HEK293T (cell line): ENCODE measurements at regions not wholly inside any gene's neighbourhood (a gene's known extent, or its start where the extent isn't known, plus 50 kb on each side); places are given as distances from the start of the nearest gene placed in this dataset.

ENCODE experiments used
- ARNT ChIP-seq: fragments of 450-650 bp; IDR thresholded peaks from 2 replicates; pipeline ENCODE4 v1.6.1; 2017; ENCODE audit warnings: mild to moderate bottlenecking
- FOXK2 ChIP-seq: fragments of 450-650 bp; IDR thresholded peaks from 2 replicates; pipeline ENCODE4 v1.6.1; 2016; ENCODE audit warnings: mild to moderate bottlenecking
- HDGF ChIP-seq: fragments of 450-650 bp; IDR thresholded peaks from 2 replicates; pipeline ENCODE4 v1.6.1; 2017; ENCODE audit warnings: antibody characterized with exemption, borderline replicate concordance
- L3MBTL2 ChIP-seq: fragments of 450-650 bp; conservative IDR thresholded peaks from 2 replicates; pipeline ENCODE4 v1.6.1; 2016; ENCODE audit warnings: mild to moderate bottlenecking
- NFRKB ChIP-seq: fragments of 450-650 bp; IDR thresholded peaks from 2 replicates; pipeline ENCODE4 v1.6.1; 2016; ENCODE audit warnings: mild to moderate bottlenecking, moderate library complexity
- SP1 ChIP-seq: fragments of 450-650 bp; IDR thresholded peaks from 2 replicates; pipeline ENCODE4 v1.6.1; 2017
- SUZ12 ChIP-seq: fragments of 450-650 bp; IDR thresholded peaks from 2 replicates; pipeline ENCODE4 v1.6.1; 2016; ENCODE audit warnings: mild to moderate bottlenecking
- TF ChIP-seq, protein P1 (sequence below): fragments of 450-650 bp; IDR thresholded peaks from 2 replicates; pipeline ENCODE4 v1.6.1; 2016

DNA sequence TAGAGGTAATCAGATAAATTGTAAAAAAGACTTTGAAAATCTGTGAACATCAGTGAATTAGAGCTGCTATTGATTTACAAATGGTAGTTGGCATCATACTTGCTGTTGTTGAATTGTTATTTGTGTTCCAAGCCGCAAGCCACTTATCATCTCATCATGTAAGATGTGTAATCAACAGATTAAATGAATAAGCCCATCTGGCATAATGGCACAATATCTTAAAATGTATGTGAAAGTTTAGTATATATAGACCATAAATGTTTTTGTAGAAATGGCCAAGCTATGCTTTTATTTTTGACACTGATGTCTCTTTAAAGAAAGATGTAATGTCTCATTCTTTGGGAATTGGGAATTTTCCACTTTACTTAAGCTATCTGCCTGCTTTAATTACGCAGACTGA is 682.6 kb upstream of the GNPDA2 start:
- TF ChIP-seq SP1 = no peak
- TF ChIP-seq FOXK2 = no peak
- no peak for TF ChIP-seq ARNT
- no peak for TF ChIP-seq NFRKB
- TF ChIP-seq, protein P1, sequence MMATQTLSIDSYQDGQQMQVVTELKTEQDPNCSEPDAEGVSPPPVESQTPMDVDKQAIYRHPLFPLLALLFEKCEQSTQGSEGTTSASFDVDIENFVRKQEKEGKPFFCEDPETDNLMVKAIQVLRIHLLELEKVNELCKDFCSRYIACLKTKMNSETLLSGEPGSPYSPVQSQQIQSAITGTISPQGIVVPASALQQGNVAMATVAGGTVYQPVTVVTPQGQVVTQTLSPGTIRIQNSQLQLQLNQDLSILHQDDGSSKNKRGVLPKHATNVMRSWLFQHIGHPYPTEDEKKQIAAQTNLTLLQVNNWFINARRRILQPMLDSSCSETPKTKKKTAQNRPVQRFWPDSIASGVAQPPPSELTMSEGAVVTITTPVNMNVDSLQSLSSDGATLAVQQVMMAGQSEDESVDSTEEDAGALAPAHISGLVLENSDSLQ = no peak
- no peak for TF ChIP-seq SUZ12
- no peak for TF ChIP-seq HDGF
- TF ChIP-seq L3MBTL2 = no peak
